NAMALWA (cell line): ENCODE measurements at regions not wholly inside any gene's neighbourhood (a gene's known extent, or its start where the extent isn't known, plus 50 kb on each side); places are given as distances from the start of the nearest gene placed in this dataset.
"Not testable (repeated sequence)": the region's sequence is repeated elsewhere in the genome, so short reads cannot be mapped to it uniquely, and the experiment has no call there.

Source experiments
- DNase-seq: peaks from one replicate; pipeline ENCODE4 v3.0.0-alpha.2; 2015; ENCODE audit warnings: low spot score

DNA sequence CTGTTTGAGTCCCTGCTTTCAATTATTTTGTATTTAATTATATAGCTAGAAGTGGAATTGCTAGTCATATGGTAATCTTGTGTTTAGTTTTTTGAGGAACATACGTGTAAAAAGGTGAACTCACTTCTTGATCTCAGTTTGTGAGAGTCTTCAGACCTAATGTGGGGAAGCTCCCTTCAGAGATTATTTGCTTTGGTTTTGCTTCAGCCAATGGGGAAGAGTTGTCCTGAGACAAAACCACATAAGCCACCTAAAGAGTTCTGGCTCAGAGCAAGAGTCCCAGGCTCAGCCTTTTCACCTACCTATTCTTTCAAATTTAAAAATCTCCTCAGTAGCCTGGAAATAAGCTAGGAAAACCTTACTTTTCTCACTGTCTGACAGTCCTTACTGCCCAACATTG, 138.4 kb downstream of the UCK2 start:
- DNase-seq, result no peak

DNA sequence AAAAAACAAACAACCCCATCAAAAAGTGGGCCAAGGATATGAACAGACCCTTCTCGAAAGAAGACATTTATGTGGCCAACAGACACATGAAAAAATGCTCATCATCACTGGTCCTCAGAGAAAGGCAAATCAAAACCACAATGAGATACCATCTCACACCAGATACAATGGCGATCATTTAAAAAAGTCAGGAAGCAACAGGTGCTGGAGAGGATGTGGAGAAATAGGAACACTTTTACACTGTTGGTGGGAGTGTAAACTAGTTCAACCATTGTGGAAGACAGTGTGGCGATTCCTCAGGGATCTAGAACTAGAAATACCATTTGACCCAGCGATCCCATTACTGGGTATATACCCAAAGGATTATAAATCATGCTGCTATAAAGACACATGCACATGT, 142.0 kb downstream of the UCK2 start:
- DNase-seq, result not testable (repeated sequence)

DNA sequence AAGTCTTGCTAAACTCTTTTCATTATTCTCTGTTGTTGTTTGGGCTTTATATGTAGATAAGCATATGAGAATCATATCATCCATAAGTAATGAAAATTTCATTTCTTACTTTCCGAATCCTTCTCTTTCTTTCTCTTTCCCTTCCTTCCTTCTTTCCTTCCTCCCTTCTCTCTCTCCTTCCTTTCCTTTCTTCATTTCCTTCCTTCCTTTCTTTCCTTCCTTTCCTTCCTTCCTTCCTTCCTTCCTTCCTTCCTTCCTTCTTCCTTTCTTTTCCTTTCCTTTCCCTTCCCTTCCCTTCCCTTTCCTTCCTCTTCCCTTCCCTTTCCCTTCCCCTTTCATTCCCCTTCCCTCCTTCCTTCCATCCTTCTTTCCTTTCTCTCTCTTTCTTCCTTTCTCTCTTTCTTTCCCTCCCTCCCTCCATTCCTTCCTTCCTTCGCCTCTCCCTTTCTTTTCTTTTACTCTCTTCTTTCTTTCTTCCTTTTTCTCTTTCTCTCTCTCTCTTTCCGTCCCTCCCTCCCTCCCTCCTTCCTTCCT, 147.3 kb downstream of the UCK2 start:
- no peak for DNase-seq

DNA sequence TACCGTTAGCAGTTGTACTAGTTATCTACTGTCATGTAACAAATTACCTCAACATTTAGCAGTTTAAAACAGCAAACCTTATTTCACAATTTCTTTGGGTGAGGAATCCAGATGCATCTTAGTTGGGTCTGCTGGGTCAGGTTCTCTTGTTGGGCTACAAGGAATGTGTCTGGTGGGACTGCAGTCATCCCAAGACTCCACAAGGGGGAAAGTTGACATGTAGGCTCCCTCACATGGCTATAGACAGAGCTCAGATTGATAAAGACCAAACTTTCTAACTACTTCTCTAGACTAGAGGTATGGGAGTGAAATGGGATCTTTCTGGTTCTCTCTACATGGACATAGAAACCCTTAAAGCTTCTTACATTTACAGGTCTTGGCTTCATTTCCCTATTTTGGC, 160.9 kb downstream of the UCK2 start:
- DNase-seq, result peak; percentile 14

DNA sequence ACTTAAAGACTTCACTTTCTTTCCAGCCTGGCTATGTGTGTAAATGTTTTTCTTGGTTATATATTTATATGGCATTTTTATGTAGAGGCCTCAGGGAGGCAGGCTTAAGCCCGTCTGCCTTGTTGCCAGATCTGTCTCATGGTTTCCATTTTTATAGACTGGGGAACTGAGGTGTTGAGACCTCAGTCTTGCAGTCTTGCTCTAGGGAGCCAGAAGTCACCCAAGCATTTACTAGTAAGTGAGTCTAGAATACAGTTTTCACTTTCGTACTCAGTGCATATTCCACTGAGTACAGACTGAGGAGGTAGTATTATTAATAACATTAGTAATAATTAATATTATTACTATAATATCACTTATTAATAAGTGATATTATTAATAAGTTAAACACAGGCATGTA, 161.4 kb downstream of the UCK2 start:
- DNase-seq, result no peak

DNA sequence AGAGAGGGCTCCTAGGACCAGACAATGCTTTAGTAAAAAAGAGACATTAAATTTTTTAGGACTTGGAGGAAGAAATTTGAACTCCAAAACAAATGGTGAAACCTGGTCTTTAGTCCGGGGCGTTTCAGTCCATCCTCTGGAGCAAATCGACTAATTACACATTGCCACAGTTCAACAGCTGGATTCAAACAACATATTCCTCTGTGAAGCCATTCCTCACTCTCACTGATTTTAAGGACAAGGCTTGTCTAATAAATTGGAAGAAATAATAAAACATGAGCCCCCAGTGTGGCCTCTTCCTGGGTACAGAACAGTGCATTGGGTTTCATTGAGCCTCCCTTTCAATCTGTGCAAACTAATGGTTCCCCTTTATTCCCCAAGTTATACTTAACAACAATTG, 165.1 kb downstream of the UCK2 start:
- DNase-seq, result no peak

DNA sequence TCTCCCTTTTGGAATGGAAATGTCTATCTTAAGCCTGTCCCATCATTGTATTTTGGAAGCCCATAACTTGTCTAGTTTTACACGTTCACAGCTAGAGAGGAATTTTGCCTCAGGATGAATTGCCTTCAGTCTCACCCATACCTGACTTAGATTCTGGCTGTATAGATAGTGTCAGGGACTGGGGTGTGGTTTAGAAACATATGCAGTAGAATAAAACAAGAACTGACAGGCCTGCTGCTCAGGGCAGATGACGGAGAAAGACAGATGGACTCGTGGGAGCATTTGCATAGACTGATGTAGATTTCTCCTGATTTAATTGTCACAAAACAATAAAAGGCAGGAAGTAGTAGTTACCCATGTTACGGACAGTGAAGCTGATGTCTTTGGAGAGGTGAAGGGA, 166.7 kb downstream of the UCK2 start:
- DNase-seq, result no peak

DNA sequence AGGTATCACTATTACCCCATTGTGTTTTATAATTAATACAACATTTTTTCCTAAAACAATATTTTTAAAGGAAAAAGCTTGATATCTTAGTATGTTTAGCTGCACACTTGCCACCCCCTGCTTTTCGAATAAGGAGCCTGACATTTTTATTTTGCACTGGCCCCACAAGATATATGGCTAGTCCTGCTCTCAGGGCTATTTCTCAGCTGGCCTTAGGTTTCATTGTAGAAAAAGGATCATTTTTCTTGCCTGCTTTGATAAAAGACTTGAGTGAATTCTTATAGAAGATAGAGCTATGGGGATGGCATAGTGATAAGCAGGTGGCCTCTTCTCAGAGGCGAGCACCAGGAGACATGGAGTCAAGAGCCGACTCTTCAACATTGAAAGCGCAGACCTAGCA, 167.0 kb downstream of the FAM78B start:
- no peak for DNase-seq

DNA sequence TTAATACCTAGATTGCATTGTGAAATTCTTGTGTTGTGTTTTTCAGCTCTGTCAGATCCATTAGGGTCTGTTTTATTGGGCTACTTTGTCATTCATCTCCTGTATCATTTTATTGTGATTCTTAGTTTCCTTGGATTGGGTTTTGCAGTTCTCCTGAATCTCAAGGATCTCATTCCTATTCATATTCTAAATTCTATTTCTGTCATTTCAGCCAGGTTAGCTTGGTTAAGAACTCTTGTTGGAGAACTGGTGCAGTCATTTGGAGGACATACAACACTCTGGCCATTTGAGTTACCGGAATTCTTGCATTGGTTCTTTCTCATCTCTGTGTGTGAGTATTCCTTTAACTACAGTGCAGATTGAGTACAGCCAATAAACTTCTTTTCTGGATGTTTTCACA, 159.6 kb downstream of the FAM78B start:
- DNase-seq, result no peak

DNA sequence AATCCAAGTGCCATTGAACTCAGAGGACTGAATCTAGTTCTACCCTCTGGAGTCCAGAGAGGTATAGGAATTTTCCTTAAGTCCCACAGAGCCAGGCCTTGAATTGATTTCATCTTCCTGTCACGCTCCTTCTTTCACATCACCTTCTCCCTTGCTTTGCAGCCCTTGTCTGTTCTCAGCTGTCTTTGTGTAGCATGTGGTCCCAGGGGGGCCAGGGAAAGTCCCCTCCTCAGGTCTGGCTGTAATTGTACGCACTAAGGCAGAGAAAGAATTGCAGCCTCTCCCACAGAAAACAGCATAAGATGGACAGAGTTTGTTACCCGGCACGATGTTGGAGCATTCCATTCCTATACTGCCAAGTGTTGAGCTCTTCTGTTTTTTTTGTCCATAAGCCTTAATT, 153.6 kb downstream of the FAM78B start:
- no peak for DNase-seq

DNA sequence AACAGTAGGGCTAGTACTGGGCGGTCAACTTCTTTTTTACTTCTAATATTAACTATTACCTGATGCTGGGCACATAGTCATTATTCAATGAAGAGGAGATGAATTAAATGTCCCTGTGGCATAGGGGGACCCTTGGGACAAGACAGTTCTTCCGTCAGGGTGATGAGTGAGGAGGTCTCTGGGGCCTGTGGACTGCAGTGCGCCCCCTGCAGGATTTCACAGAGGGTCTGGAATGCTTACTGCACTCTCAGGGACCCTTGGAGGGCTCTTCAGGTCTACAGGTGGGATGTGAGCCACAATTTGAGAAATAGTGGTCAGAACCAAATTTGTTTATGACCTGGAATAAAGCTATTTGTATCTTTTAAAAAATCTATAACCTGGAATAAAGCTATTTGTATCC, 149.4 kb downstream of the FAM78B start:
- peak; percentile 50 for DNase-seq
